ENCODE measurements at regions not wholly inside any gene's neighbourhood (a gene's known extent, or its start where the extent isn't known, plus 50 kb on each side); places are given as distances from the start of the nearest gene placed in this dataset.
"Not testable (repeated sequence)": the region's sequence is repeated elsewhere in the genome, so short reads cannot be mapped to it uniquely, and the experiment has no call there.

DNA sequence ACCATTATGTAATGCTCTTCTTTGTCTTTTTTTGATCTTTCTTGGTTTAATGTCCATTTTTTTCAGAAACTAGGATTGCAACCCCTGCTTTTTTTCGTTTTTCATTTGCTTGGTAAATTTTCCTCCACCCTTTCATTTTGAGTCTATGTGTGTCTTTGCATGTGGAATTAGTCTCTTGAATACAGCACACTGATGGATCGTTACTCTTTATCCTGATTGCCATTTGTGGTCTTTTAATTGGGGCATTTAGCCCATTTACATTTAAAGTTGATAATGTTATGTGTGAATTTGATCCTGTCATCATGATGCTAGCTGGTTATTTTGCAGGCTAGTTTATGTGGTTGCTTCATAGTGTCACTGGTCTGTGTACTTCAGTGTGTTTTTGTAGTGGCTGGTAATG, 75.6 kb upstream of the ETV3 start:
- H3K9me3 ChIP-seq, result peaks cover 6% of the 10 kb centered on the region

GRCh38 chr1:157209514-157209913, 71.3 kb upstream of the ETV3 start:
- no peaks in the 10 kb centered on the region for H3K27me3 ChIP-seq (replicated peaks; ENCODE audit: insufficient read depth)
- ATAC-seq (ENCODE audit: insufficient number of reproducible peaks, low FRiP score, low read depth) (no peak), DNase-seq (ENCODE audit: low spot score) (no peak)
- no peaks in the 10 kb centered on the region for H3K4me1 ChIP-seq (ENCODE audit: control insufficient read depth in 1 of 2, low read depth in 2 of 2)
- no peak overlapping the region for H3K27ac ChIP-seq
- no peak for TF ChIP-seq CTCF (IDR thresholded peaks at IDR 0.05)
- no peak overlapping the region for H3K4me3 ChIP-seq
- H3K9me3 ChIP-seq, result peaks cover 6% of the 10 kb centered on the region
- H3K36me3 ChIP-seq, result no peaks in the 10 kb centered on the region

More for the DNA sequence above, 75.6 kb upstream of the ETV3 start:
- no peaks in the 10 kb centered on the region for H3K27me3 ChIP-seq (replicated peaks; ENCODE audit: insufficient read depth)
- no peak overlapping the region for H3K4me3 ChIP-seq
- DNase-seq (ENCODE audit: low spot score), result no peak
- no peaks in the 10 kb centered on the region for H3K36me3 ChIP-seq
- no peaks in the 10 kb centered on the region for H3K4me1 ChIP-seq (ENCODE audit: control insufficient read depth in 1 of 2, low read depth in 2 of 2)
- no peak for ATAC-seq (ENCODE audit: insufficient number of reproducible peaks, low FRiP score, low read depth)
- TF ChIP-seq CTCF (IDR thresholded peaks at IDR 0.05), result no peak
- H3K27ac ChIP-seq, result no peak overlapping the region

DNA sequence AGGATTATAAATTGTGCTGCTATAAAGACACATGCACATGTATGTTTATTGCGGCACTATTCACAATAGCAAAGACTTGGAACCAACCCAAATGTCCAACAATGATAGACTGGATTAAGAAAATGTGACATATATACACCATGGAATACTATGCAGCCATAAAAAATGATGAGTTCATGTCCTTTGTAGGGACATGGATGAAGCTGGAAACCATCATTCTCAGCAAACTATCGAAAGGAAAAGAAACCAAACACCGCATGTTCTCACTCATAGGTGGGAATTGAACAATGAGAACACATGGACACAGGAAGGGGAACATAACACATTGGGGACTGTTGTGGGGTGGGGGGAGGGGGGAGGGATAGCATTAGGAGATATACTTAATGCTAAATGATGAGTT, 67.8 kb upstream of the ETV3 start:
- ATAC-seq (ENCODE audit: insufficient number of reproducible peaks, low FRiP score, low read depth); H3K9me3 ChIP-seq; H3K27ac ChIP-seq; H3K36me3 ChIP-seq; DNase-seq (ENCODE audit: low spot score); H3K4me3 ChIP-seq; H3K4me1 ChIP-seq (ENCODE audit: control insufficient read depth in 1 of 2, low read depth in 2 of 2); H3K27me3 ChIP-seq (replicated peaks; ENCODE audit: insufficient read depth): not testable (repeated sequence)

GRCh38 chr1:157203166-157203565, 65.0 kb upstream of the ETV3 start:
- Histone ChIP-seq H3K9me3 (no peaks in the 10 kb centered on the region), H3K4me3 (no peak overlapping the region), H3K27me3 (replicated peaks; ENCODE audit: insufficient read depth) (no peaks in the 10 kb centered on the region), H3K27ac (no peak overlapping the region), H3K4me1 (ENCODE audit: control insufficient read depth in 1 of 2, low read depth in 2 of 2) (no peaks in the 10 kb centered on the region), H3K36me3 (no peaks in the 10 kb centered on the region)
- no peak for TF ChIP-seq CTCF (IDR thresholded peaks at IDR 0.05)
- ATAC-seq (ENCODE audit: insufficient number of reproducible peaks, low FRiP score, low read depth) (no peak), DNase-seq (ENCODE audit: low spot score) (no peak)

- H3K27me3 ChIP-seq (replicated peaks; ENCODE audit: insufficient read depth), result no peaks in the 10 kb centered on the region
- H3K36me3 ChIP-seq, result no peaks in the 10 kb centered on the region
- no peak for ATAC-seq (ENCODE audit: insufficient number of reproducible peaks, low FRiP score, low read depth)
- no peaks in the 10 kb centered on the region for H3K9me3 ChIP-seq
- no peak for DNase-seq (ENCODE audit: low spot score)
- no peak for TF ChIP-seq CTCF (IDR thresholded peaks at IDR 0.05)
- H3K4me1 ChIP-seq (ENCODE audit: control insufficient read depth in 1 of 2, low read depth in 2 of 2), result no peaks in the 10 kb centered on the region
- no peak overlapping the region for H3K4me3 ChIP-seq
- H3K27ac ChIP-seq, result no peak overlapping the region
Observed at GRCh38 chr1:157202331-157202730, 64.1 kb upstream of the ETV3 start.

DNA sequence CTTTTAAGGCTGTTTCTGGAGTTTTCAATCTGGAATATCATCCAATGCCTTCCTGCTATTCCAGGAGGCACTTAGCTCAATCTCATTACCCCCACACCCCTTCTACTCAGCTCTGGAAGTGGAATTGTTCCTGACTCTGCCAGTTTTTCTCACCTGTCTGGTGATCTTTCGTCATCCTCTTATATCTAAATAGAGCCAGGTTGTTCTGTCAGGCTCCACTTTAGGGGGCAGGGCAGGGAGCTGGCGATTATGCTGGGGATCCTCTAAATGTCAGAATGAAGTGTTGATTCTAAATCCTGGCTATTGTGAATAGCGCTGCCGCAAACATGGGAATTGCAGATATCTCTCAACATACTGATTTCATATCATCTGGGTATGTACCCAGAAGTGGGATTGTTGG, 63.6 kb upstream of the ETV3 start:
- TF ChIP-seq CTCF (IDR thresholded peaks at IDR 0.05), result no peak
- DNase-seq (ENCODE audit: low spot score), result no peak
- Histone ChIP-seq H3K4me1 (ENCODE audit: control insufficient read depth in 1 of 2, low read depth in 2 of 2) (no peaks in the 10 kb centered on the region), H3K9me3 (no peaks in the 10 kb centered on the region), H3K36me3 (no peaks in the 10 kb centered on the region), H3K27ac (no peak overlapping the region), H3K4me3 (no peak overlapping the region), H3K27me3 (replicated peaks; ENCODE audit: insufficient read depth) (no peaks in the 10 kb centered on the region)
- no peak for ATAC-seq (ENCODE audit: insufficient number of reproducible peaks, low FRiP score, low read depth)

Data from thoracic aorta (tissue), 2 donors.